ENCODE measurements at regions not wholly inside any gene's neighbourhood (a gene's known extent, or its start where the extent isn't known, plus 50 kb on each side); places are given as distances from the start of the nearest gene placed in this dataset.

- no peak for DNase-seq
Measured at GRCh38 chr3:40853474-40853873, 328.7 kb downstream of the ZNF621 start.

DNA sequence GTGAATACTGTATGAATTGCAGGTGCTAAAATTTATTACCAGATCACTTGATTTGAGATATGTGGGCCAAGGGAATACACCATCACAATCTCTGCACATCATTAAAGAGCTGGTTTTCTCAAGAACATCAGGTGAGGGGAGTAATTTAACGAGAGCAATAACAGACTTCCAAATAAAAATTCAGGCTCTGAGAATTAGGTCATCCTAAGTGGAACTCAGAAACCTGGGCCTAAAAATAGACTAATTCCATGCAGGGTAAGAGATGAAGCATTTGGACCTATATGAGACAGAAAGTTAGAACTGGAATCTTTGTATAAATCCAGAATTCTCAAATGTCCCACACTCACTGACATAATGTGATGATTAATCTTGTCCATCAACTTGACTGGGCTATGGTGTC lies 331.1 kb downstream of the ZNF621 start:
- DNase-seq = no peak

GRCh38 chr3:40858364-40859115 lies 333.8 kb downstream of the ZNF621 start:
- no peak for DNase-seq

DNA sequence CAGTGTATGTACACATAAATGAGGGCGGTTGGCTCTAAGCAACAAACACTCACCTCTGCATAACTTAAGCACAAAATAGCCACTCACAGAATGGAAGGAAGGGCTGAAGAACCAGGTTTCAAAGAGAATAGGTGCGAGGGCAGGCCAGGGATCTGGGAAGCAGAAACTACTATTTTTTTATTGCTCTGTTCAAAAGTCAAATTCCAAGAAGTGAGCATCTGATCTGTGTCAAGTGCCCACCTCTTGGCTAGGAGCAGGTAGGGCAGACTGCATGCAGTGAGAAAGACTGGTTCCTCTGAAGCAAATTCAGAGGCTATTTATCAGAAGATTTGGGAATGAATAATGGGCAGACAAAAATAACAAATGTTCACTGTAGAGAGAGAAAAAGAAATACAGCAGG lies 336.4 kb upstream of the CTNNB1 start:
- DNase-seq = no peak

GRCh38 chr3:40864146-40864782 lies 335.0 kb upstream of the CTNNB1 start:
- no peak for DNase-seq

GRCh38 chr3:40864915-40865314 lies 334.4 kb upstream of the CTNNB1 start:
- DNase-seq = no peak

DNA sequence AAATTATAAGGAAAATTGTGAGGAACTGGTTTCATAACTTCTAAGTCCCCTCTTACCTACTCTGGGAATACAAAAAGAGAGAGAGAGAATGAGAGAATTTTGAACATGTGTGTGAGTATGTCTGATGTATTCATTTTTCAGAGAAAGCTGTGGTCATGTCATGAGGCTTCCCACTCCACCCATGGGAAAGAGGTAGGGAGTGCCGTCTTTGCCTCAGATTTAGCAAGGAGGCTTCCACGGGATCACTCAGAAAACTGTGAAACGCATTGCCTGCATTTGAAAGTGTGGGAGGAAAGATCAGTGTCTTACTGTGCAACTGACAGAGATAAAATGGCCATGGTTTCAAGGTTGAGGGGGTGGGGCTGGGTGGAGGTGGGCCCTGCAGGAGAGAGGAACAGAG lies 331.5 kb upstream of the CTNNB1 start:
- DNase-seq = no peak

DNA sequence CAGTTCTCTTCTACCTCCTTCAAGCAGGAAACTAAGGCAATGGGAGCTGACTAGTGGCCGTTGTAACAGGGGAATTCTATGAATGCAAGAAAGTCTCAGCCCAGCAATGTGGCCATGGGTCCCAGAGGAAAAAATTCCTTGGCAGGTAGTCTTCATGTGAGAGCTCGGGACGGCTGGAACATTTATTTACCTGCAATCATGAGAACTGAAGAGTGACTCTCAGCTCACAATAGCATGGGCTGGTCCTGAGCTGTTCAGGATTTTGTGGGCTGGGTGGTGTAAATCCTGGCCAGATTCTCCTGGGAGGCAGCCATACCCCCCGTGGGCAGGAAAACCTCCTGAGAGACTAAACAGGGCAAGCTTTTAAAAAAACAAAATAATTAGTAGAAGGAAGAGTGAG lies 330.3 kb upstream of the CTNNB1 start:
- peak in 2 of 51 donors; percentile 3 to 8 for DNase-seq

- no peak for DNase-seq
Measured at GRCh38 chr3:40869939-40870338, 329.4 kb upstream of the CTNNB1 start.

DNA sequence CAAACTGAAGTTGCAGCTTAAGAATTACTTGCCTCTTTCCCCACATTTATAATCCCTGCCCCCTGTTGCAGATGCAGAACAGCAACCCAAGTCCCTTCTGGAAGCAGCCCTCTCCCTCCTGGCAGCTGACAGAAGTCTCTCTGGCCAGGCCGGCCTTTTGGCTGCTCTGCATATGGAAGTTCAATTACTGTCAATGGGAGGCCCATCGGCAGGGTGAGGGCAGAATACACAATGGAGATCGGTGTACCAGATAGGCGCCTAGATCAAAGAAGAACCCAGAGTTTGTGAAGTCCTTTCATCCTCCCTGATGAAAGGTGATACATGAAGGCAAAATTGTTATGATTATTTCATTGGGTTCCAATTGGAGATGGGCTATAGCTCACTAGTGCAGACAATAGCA lies 327.9 kb upstream of the CTNNB1 start:
- peak in 2 of 51 donors; percentile 7 to 27 for DNase-seq

DNA sequence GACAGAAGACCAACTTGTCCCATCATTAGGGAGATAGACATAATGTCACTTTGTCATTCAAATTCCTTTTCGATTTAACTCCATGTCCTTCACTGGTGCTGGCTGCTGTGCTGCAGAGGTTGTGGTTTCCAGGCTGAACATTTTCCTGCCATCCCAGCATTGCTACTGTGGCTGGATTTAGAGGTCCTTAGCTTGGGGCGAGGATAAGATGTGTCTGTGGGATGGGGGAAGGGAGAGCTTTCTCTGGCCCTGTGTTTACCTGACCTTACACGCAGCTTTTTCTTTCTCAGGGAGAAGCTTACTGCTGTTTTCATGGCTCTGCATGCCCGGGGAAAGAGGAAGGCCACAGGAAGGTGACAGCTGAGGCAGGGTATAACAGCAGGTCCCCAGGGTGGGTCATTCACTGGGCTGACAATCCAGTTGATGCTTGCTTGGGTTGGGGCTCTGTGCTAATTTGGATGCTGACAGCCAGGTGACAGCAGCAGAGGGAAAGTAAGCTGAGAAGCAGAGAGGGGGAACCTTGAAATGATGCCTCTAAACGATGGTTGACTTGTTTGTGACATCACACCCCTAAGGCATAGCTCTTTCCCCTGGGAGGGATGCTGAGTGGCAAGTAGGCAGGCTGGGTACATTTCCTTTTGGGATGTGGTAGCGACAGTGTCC lies 326.9 kb upstream of the CTNNB1 start:
- no peak for DNase-seq

DNA sequence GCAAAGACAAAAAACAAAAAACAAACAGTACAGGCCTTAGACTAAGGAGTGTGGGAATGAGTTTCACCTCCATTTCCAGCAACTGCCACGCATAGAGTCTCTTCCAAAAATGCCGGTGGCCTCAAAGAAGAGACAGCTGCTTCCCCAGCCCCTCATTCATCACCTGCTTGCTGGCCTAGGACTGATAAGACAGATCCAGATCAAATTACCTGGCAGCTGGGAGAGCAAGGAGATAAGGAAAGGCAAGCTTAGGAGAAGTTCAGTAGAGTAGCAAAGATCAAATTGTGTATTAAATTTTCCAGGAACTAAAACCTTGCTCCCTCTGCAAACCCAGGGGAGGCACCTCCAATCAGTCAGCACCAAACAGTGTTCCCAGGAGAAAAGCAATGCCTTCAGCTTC lies 325.8 kb upstream of the CTNNB1 start:
- no peak for DNase-seq

GRCh38 chr3:40873934-40874699 lies 325.2 kb upstream of the CTNNB1 start:
- no peak for DNase-seq

GRCh38 chr3:40875581-40875980 lies 323.7 kb upstream of the CTNNB1 start:
- no peak for DNase-seq

DNA sequence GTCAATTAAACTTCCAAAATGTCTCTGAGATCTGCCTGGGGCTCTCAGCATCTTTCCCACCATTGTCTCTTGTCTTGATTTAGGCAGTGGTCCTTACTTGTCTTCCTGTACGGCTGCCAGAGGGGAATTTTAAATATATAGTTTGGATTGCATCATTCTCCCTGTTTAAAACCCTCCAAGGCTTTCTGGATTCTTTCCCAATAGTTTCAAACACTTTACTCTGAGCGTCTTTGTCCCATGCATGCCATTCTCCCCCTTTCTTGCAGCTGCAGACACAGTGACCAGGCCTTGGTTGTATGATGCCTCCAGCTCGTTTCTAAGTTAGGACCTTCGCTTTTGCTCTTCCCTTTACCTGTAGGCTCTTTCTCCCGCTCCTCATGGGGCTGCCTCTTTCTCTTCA lies 323.3 kb upstream of the CTNNB1 start:
- no peak for DNase-seq

DNA sequence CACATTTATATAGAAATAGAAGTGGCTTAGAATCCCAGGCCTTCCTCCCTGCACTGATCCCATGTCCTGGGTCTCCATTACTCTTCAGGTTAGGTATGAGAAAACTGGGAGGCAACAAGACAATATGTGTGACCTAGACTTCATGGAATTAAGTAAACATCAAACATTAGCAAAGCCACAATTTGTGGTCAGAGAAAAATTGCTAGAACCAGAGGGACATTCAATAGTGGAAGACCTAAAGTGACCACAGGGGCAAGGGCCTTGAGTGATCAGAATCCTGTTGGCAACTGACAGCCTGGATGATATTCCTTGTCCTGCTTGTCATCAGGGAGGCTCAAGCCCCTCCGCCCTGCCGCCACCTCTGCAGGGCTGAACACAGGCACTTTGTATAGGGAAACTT lies 322.8 kb upstream of the CTNNB1 start:
- DNase-seq = no peak

GRCh38 chr3:40877631-40878463 lies 321.5 kb upstream of the CTNNB1 start:
- DNase-seq = peak in 43 of 51 donors; percentile 3 to 85 (median 57)

DNA sequence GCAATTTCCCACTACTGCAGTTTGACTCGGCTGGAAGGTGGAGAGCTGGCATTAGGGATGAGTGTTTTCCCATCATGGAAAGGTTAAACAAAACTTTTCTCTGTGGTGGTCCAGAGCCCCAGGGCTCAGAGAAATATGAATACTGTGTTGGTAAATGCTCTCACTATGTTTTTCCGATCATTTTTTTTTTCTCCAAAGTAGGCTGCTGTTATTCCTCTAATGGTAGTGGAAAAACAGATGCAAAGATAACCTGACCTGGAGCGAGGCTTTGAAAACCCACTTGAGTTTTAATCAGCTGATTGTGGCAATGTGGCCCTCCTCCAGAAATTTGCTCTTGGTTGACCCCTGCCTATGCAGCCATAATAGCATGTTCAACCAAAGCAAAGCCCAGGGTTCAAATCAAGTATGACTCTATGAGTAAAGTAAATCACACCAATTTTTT lies 320.8 kb upstream of the CTNNB1 start:
- DNase-seq = no peak

DNA sequence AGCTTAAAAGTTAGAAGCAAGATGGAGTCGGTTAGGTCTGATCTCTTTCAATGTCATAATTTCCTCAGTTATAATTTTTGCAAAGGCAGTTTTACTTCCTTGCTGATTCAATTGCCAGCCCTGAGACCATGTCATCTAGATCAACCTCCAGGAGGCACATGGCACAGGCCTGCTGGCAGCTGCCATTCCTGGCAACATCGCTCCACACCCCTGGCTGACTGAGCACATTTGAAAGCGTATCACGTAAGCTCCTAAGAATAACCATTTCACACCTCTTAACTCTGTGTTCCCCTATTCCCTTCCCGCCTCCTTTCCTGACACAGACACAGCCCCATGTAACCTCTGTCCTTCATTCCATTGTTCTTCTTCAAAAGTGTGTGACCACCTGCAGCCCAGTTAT lies 313.9 kb upstream of the CTNNB1 start:
- no peak for DNase-seq

- no peak for DNase-seq
Measured at GRCh38 chr3:40886660-40887425, 312.5 kb upstream of the CTNNB1 start.
